ENCODE measurements at regions not wholly inside any gene's neighbourhood (a gene's known extent, or its start where the extent isn't known, plus 50 kb on each side); places are given as distances from the start of the nearest gene placed in this dataset.

- no peak overlapping the region for H3K9ac ChIP-seq
- H3K4me2 ChIP-seq, result no peak overlapping the region
- H3K9me2 ChIP-seq, result no peaks in the 10 kb centered on the region
- CTCF ChIA-PET, result no interaction called here
- no peak overlapping the region for H2AFZ ChIP-seq (ENCODE audit: low read depth)
- H3K9me3 ChIP-seq, result no peaks in the 10 kb centered on the region
- H4K20me1 ChIP-seq (ENCODE audit: insufficient read depth), result no peaks in the 10 kb centered on the region
- H3F3A ChIP-seq (replicated peaks; ENCODE audit: insufficient read depth), result no peaks in the 10 kb centered on the region
- H3K36me3 ChIP-seq (replicated peaks in 1 of 2; ENCODE audit: control insufficient read depth in 1 of 2, insufficient read depth in 2 of 2, low read length in 1 of 2), result no peaks in the 10 kb centered on the region
- POLR2A ChIA-PET, result no interaction called here
- 6% methylated on average over 6 of the region's 6 CpGs for WGBS (ENCODE audit: low lambda C conversion rate)
- no peaks in the 10 kb centered on the region for H3K27me3 ChIP-seq (ENCODE audit: insufficient read depth)
- no peak for TF ChIP-seq FOSL2 (IDR thresholded peaks at IDR 0.05; ENCODE audit: borderline replicate concordance, low read depth)
- no peak for TF ChIP-seq SMC3 (IDR thresholded peaks at IDR 0.05; ENCODE audit: low read depth, low read length)
- H3K4me1 ChIP-seq (ENCODE audit: control insufficient read depth in 1 of 2, insufficient read depth in 2 of 2, low read depth in 1 of 2, low read length in 1 of 2), result no peaks in the 10 kb centered on the region
- H3K27ac ChIP-seq (ENCODE audit: low read depth in 2 of 2, low read length in 1 of 2), result no peak overlapping the region
- no peak overlapping the region for H3K4me3 ChIP-seq (ENCODE audit: low read depth in 2 of 2, low read length in 1 of 2)
- no peak for DNase-seq
- no peaks in the 10 kb centered on the region for H3K79me2 ChIP-seq (ENCODE audit: insufficient read depth)
These were observed 629.6 kb downstream of the VRK1 start for GRCh38 chr14:97426776-97427175.

GRCh38 chr14:97428808-97429440, 631.7 kb downstream of the VRK1 start:
- Histone ChIP-seq H3K9me2 (no peaks in the 10 kb centered on the region), H3K27ac (ENCODE audit: low read depth in 2 of 2, low read length in 1 of 2) (no peak overlapping the region), H3K9ac (no peak overlapping the region), H4K20me1 (ENCODE audit: insufficient read depth) (no peaks in the 10 kb centered on the region), H3K4me2 (no peak overlapping the region), H3K4me3 (ENCODE audit: low read depth in 2 of 2, low read length in 1 of 2) (no peak overlapping the region), H3K9me3 (no peaks in the 10 kb centered on the region), H2AFZ (ENCODE audit: low read depth) (no peak overlapping the region), H3K36me3 (replicated peaks in 1 of 2; ENCODE audit: control insufficient read depth in 1 of 2, insufficient read depth in 2 of 2, low read length in 1 of 2) (no peaks in the 10 kb centered on the region), H3K79me2 (ENCODE audit: insufficient read depth) (no peaks in the 10 kb centered on the region), H3K27me3 (ENCODE audit: insufficient read depth) (no peaks in the 10 kb centered on the region), H3K4me1 (ENCODE audit: control insufficient read depth in 1 of 2, insufficient read depth in 2 of 2, low read depth in 1 of 2, low read length in 1 of 2) (no peaks in the 10 kb centered on the region), H3F3A (replicated peaks; ENCODE audit: insufficient read depth) (no peaks in the 10 kb centered on the region)
- ChIA-PET CTCF (no interaction called here), POLR2A (no interaction called here)
- no peak for DNase-seq
- WGBS (ENCODE audit: low lambda C conversion rate), result 0% methylated on average over 2 of the region's 2 CpGs
- TF ChIP-seq USF2 (IDR thresholded peaks at IDR 0.05; ENCODE audit: borderline replicate concordance, low read depth, low read length) (no peak), TAF1 (IDR thresholded peaks at IDR 0.05; ENCODE audit: borderline replicate concordance, low read depth, low read length) (no peak)

GRCh38 chr14:97432586-97432985, 635.4 kb downstream of the VRK1 start:
- Histone ChIP-seq H2AFZ (ENCODE audit: low read depth) (no peak overlapping the region), H3K36me3 (replicated peaks in 1 of 2; ENCODE audit: control insufficient read depth in 1 of 2, insufficient read depth in 2 of 2, low read length in 1 of 2) (no peaks in the 10 kb centered on the region), H3K4me3 (ENCODE audit: low read depth in 2 of 2, low read length in 1 of 2) (no peak overlapping the region), H3K9me2 (no peaks in the 10 kb centered on the region), H3K4me1 (ENCODE audit: control insufficient read depth in 1 of 2, insufficient read depth in 2 of 2, low read depth in 1 of 2, low read length in 1 of 2) (no peaks in the 10 kb centered on the region), H3K27ac (ENCODE audit: low read depth in 2 of 2, low read length in 1 of 2) (no peak overlapping the region), H3K79me2 (ENCODE audit: insufficient read depth) (no peaks in the 10 kb centered on the region), H4K20me1 (ENCODE audit: insufficient read depth) (no peaks in the 10 kb centered on the region), H3K9me3 (no peaks in the 10 kb centered on the region), H3K9ac (no peak overlapping the region), H3K27me3 (ENCODE audit: insufficient read depth) (no peaks in the 10 kb centered on the region), H3F3A (replicated peaks; ENCODE audit: insufficient read depth) (no peaks in the 10 kb centered on the region), H3K4me2 (no peak overlapping the region)
- DNase-seq, result no peak
- WGBS (ENCODE audit: low lambda C conversion rate), result 9% methylated on average over 6 of the region's 6 CpGs
- ChIA-PET CTCF (no interaction called here), POLR2A (no interaction called here)
- TF ChIP-seq FOXM1 (IDR thresholded peaks at IDR 0.05; ENCODE audit: low read depth), result no peak
- no peak for TF ChIP-seq RFX5 (IDR thresholded peaks at IDR 0.05; ENCODE audit: low read length)
- no peak for TF ChIP-seq JUND (IDR thresholded peaks at IDR 0.05)
- TF ChIP-seq IRF3 (IDR thresholded peaks at IDR 0.05; ENCODE audit: low read depth, low read length), result no peak
- no peak for TF ChIP-seq RAD21 (IDR thresholded peaks at IDR 0.05; ENCODE audit: low read length)
- no peak for TF ChIP-seq YY1 (IDR thresholded peaks at IDR 0.05; ENCODE audit: low read depth)
- no peak for TF ChIP-seq ZBTB33 (IDR thresholded peaks at IDR 0.05; ENCODE audit: borderline replicate concordance, low read depth)
- TF ChIP-seq ELF1 (IDR thresholded peaks at IDR 0.05), result no peak
- TF ChIP-seq EZH2phosphoT487 (IDR thresholded peaks at IDR 0.05; ENCODE audit: borderline replicate concordance, low read depth), result no peak
- TF ChIP-seq MEF2A (IDR thresholded peaks at IDR 0.05; ENCODE audit: borderline replicate concordance, low read depth), result no peak
- no peak for TF ChIP-seq FOXJ3 (CRISPR knock-in tag; IDR thresholded peaks at IDR 0.05)
- no peak for TF ChIP-seq EP300 (IDR thresholded peaks at IDR 0.05; ENCODE audit: borderline replicate concordance in 1 of 2, low read depth in 1 of 2, low read length in 1 of 2)
- no peak for TF ChIP-seq SIN3A (IDR thresholded peaks at IDR 0.05; ENCODE audit: borderline replicate concordance, low read depth, low read length)
- no peak for TF ChIP-seq MXI1 (IDR thresholded peaks at IDR 0.05; ENCODE audit: low read depth, low read length)
- TF ChIP-seq GABPA (IDR thresholded peaks at IDR 0.05; ENCODE audit: low read depth), result no peak

Measured in SK-N-SH (cell line).